Transverse colon (tissue), 4 donors: ENCODE measurements at regions not wholly inside any gene's neighbourhood (a gene's known extent, or its start where the extent isn't known, plus 50 kb on each side); places are given as distances from the start of the nearest gene placed in this dataset.

ENCODE experiments used
- EP300 ChIP-seq: sonication (generic); formaldehyde crosslinking; IDR thresholded peaks from one replicate; pipeline ENCODE4 v1.6.1; 2017; ENCODE audit warnings: antibody characterized with exemption, low read depth
- POLR2A ChIP-seq: fragments of 450-650 bp; IDR thresholded peaks from one replicate; pipeline ENCODE4 v1.6.1; 2016; ENCODE audit warnings: antibody characterized with exemption, mild to moderate bottlenecking, moderate library complexity
- POLR2AphosphoS5 ChIP-seq, 3 donors: sonication (generic); formaldehyde crosslinking; IDR thresholded peaks; one replicate each; pipeline ENCODE4 v1.6.1; 2016; ENCODE audit warnings: antibody characterized with exemption in 3 of 3
- TF ChIP-seq, protein P1 (sequence below), 5 experiments: fragments of 200-600 bp in 3 of 5; fragments of 450-650 bp in 2 of 5; sonication (generic) in 3 of 5; IDR thresholded peaks; 1 replicate in 2 of 5; 2 replicates in 3 of 5; pipeline ENCODE4 v1.5.1; 2016 to 2017; ENCODE audit warnings: antibody characterized with exemption in 5 of 5, inconsistent platforms in 3 of 5, mild to moderate bottlenecking in 2 of 5, moderate library complexity in 1 of 5

- TF ChIP-seq POLR2A (no peak), EP300 (no peak), POLR2AphosphoS5 (IDR thresholded peaks at IDR 0.05) (no peak)
- TF ChIP-seq, protein P1, sequence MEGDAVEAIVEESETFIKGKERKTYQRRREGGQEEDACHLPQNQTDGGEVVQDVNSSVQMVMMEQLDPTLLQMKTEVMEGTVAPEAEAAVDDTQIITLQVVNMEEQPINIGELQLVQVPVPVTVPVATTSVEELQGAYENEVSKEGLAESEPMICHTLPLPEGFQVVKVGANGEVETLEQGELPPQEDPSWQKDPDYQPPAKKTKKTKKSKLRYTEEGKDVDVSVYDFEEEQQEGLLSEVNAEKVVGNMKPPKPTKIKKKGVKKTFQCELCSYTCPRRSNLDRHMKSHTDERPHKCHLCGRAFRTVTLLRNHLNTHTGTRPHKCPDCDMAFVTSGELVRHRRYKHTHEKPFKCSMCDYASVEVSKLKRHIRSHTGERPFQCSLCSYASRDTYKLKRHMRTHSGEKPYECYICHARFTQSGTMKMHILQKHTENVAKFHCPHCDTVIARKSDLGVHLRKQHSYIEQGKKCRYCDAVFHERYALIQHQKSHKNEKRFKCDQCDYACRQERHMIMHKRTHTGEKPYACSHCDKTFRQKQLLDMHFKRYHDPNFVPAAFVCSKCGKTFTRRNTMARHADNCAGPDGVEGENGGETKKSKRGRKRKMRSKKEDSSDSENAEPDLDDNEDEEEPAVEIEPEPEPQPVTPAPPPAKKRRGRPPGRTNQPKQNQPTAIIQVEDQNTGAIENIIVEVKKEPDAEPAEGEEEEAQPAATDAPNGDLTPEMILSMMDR (IDR thresholded peaks at IDR 0.05), result no peak
Observed at GRCh38 chr12:75846102-75846501, 185.5 kb downstream of the PHLDA1 start.
